HG03066 (cell line): ENCODE measurements at regions not wholly inside any gene's neighbourhood (a gene's known extent, or its start where the extent isn't known, plus 50 kb on each side); places are given as distances from the start of the nearest gene placed in this dataset.

Experiments used
- ATAC-seq: cut with Tn5 transposase; IDR thresholded peaks from one replicate; pipeline ENCODE4 v1.9.1; 2021; ENCODE audit warnings: low read depth; ENCODE audit not compliant: unreplicated experiment

- no peak for ATAC-seq
Measured at GRCh38 chr3:135840436-135840835, 125.1 kb upstream of the PPP2R3A start.

DNA sequence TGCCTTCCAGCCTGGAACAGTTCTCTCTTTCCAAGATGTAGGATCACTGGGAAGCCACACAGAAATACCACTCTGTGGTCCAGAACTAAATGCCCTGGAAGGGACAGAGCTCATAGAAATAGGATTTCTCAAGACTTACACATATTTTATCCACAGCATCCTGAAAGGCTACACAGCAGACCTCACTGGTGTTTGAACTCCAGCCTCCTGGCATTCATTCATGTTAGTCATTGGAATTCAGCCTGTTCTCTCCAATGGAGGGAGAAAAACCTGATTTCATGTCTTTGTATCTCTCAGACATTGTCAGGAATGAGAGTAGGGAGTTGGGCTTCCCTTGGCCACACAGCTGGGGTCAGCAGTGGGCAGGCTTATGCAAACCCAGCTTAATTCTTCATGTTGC, 121.1 kb upstream of the PPP2R3A start:
- no peak for ATAC-seq

GRCh38 chr3:135848051-135848450, 117.5 kb upstream of the PPP2R3A start:
- ATAC-seq: no peak

DNA sequence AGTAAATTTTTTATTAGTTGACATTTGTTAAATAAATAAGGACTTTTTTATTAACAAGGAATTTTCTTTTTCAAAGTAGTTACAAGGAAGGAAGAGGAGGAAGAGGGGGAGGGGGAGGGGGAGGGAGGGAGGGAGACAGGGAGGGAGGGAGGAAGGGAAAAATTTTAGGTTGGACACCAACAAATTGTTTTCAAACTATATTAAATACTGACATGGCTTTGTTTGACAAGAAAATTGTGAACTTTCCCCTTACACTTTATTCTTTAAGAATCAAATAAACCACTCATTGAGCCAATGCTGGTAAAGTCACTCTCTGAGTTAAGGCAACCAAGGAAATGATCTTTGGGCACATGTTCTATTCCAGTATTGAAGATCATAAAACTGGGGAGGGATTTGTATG, 115.7 kb upstream of the PPP2R3A start:
- no peak for ATAC-seq

DNA sequence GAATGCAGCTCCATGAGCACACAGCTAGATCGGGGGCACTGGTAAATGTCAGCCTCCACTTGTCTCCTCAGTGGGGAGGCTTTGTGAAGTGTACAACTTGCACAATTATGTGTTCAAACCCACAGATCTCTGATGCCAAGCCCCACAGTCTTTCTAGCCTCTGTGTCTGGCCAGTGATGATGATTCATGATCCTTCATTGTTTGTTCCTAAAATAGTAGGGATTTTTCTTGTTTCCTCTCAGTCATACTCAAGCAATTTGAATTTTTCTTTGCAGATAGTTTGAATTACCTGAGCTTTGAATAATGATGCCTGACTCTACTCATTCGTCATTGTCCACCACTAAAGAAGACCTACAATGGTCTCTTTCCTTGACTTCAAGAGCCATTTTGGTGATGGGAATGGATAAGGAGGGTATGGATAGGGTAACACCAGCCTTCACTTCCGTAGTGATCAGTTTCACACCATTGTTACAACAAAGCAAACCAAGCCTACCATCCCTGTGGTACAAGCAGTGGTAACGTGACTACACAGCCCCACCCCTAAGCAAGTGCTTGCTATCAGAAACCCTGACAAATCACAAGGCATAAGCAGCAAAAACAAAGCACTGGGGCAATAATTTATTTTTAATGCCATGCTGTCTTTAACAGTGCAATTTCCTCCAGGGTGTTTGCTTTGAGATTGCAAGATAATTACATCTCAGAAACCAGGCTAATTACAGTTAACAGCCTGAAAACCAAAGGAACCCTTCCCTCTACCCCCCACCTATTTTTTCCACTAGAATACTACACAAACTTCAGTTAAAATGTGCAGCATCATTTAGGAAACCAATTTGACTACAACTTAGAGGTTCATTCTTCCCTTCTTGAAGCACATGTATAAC, 114.1 kb upstream of the PPP2R3A start:
- no peak for ATAC-seq

DNA sequence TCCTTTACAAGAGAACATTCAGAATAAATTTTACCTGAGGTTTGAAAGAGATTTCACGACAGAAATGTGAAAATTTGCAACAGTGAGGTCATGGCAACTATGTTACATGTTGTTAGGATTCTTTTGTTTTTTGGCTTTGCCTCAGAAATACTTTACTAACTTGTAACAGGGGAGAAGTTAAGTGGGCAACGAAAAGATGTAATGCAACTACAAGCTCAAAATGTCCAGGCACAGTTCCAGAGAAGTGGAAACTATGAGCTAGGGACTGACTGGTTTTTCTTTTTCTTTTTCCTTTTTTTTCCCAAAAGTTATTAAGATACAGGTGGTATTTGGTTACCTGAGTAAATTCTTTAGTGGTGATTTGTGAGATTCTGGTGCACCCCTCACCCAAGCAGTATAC, 111.5 kb upstream of the PPP2R3A start:
- no peak for ATAC-seq

DNA sequence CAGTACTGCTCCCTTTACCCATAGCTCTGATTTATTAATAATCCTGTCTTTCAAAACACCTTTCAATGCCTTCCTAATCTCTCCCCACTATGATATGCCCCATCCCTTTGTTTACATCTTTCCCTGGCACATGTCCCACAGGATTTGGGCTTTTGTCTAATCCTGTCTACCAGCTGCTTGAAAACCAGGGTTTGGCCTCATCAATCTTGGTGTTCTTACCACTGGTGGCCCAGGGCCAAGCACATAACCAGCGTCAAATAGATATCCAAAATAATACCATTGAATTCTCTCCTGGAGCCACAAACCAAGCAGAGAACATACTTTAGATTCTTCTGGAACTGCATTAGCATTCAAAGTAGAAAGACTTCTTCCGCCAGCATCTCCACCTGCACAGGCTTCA, 104.8 kb upstream of the PPP2R3A start:
- ATAC-seq: no peak

DNA sequence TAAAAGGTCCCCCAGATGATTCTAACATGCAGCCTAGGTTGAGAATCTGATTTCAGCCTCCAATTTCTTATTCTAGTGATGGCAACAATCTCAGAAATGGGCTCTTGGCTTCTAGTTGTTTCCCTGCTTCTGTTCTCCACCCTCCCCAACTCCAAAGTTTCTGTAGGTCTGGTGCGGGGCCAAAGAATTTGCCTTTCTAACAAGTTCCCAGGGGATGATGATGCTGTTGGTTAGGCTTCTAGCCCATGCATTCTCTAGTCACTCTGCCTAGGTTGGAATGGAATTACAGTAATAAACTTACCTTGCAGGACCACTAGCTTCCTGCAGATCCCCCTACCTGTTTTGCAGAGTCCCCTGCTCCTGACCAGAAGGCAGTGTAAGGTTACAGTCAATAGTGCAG, 103.2 kb upstream of the PPP2R3A start:
- no peak for ATAC-seq

GRCh38 chr3:135864060-135864459, 101.5 kb upstream of the PPP2R3A start:
- no peak for ATAC-seq

- no peak for ATAC-seq
Measured at GRCh38 chr3:135865085-135865484, 100.4 kb upstream of the PPP2R3A start.

DNA sequence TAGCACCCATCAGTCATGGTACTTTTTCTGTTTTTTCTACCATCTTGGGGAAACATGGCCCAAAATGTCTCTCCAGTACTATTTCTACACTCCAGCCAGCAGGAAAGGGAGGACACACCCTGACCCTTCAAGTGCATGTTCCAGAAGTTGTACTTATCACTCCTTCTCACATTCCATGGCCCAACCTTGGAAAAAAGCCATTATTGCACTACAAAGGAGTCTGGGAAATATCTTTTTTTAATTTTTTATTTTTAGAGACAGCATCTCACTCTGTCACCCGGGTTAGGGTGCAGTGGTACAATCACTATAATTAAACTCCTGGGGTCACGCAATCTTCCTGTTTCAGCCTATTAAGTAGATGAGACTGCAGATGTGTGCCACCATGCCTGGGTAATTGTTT, 100.0 kb upstream of the PPP2R3A start:
- no peak for ATAC-seq

DNA sequence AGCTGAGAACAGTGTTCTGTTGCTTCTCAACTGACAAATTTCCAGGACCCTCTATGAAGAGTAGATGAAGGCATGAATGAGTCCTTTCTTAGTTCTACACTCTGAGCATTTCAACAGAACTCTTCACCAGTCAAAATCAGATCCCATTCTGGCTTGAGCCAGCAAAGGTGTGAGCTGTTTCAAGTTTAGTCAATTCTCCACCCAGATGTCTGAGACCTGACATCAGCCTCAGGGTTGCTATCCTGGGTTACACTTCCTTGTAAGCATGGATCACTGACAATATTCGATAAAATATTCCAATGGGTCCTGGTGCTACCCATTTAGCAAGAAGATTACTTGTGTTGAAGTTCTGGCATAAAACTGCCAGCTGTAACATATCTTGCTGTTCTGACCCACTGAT, 97.6 kb upstream of the PPP2R3A start:
- no peak for ATAC-seq

- ATAC-seq: no peak
Measured at GRCh38 chr3:135868801-135869200, 96.7 kb upstream of the PPP2R3A start.

- no peak for ATAC-seq
Measured at GRCh38 chr3:135869439-135870105, 96.0 kb upstream of the PPP2R3A start.

DNA sequence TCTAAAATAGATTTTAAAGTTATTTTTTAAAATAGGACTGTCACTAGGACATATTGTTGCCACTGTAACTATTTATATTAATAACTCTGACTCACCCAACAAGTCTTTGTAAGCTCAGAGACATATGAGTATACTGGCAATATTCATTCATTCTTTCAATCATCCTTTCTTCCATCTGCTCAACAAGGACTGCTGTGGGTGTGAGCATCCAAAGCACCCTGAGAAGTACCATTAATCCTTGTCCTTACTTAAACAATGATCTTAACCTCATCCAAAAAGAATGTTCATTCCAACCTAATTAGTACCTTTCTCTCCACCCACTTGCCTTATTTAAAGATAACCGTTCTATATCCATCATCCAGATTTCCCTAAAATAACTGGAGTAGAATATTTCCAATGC, 94.2 kb upstream of the PPP2R3A start:
- no peak for ATAC-seq

DNA sequence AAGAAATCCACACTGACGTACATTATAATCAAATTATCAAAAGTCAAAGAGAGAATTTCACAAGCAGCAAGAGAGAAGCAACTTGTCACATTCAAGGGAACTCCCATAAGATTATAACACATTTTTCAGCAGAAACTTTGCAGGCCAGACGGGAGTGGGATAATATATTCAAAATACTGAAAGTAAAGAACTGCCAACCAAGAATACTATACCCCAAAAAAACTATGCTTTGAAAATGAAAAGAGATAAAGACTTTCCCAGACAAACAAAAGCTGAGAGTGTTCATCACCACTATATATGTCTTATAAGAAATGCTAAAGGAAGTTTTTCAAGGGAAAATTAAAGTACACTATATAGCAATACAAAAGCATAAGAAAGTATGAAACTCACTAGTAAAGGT, 91.5 kb upstream of the PPP2R3A start:
- no peak for ATAC-seq

GRCh38 chr3:135878501-135878900, 87.0 kb upstream of the PPP2R3A start:
- ATAC-seq: no peak

DNA sequence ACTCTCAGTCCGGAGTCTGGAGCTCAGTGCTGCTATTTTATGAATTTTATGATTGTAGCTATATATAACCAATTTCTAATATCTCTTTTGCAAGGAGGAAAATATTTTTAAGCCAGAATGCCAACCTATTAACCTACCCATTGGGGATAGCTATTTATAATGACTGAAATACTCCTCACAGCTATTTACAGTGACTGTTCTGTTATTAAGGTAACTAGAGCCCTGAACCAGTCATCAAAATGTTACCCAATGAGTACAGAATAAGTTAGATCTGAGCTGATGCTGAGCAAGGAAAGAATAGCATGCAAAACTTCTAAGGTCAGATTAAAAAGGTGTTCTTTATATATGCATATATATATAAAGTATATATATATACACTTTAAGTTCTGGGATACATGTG, 79.6 kb upstream of the PPP2R3A start:
- ATAC-seq: no peak

DNA sequence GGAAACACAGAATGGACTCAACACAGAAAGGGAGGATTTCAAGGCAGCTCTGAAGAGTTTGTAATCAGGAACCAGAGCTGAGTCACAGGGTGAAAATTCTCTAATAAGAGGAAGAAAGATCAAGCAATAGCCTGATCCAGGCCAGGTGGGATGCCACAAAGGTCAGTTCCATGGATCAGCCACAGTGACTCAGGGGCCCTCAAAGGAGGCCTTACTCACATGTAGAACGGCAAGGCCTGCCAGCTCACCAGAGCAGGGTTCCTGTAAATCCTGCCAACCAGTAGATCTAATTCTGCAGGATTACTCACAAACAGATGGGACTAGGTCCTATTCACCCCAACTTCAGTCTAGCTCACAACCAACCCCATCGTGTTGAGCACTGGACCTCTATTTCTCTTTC, 78.3 kb upstream of the PPP2R3A start:
- no peak for ATAC-seq

GRCh38 chr3:135889443-135889842, 76.1 kb upstream of the PPP2R3A start:
- ATAC-seq: no peak

DNA sequence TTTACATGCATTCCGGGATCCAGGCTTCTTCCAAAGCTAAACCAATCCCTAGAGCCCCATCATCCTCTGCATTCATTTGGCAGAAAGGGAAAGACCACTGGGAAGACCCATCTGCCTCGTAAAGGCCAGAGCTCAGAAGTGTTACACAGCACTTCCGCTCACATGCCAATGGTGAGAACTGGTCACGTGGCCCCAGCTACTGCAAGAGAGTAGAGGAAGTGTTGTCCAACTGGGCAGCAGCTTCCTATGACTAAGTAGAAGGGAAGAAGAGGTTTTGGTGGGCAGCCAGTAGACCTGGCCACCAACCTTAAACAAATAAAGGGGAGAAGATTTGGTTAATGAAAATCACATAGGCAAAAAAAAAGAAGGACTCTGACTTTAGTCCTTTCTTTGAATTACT, 74.4 kb upstream of the PPP2R3A start:
- ATAC-seq: no peak

GRCh38 chr3:135895106-135895733, 70.3 kb upstream of the PPP2R3A start:
- ATAC-seq: no peak
